GM18519 (cell line): ENCODE measurements at regions not wholly inside any gene's neighbourhood (a gene's known extent, or its start where the extent isn't known, plus 50 kb on each side); places are given as distances from the start of the nearest gene placed in this dataset.

ENCODE experiments used
- ATAC-seq: cut with Tn5 transposase; IDR thresholded peaks from one replicate; pipeline ENCODE4 v1.9.1; 2021; ENCODE audit warnings: mild to moderate bottlenecking, moderate library complexity; ENCODE audit not compliant: unreplicated experiment, low FRiP score

DNA sequence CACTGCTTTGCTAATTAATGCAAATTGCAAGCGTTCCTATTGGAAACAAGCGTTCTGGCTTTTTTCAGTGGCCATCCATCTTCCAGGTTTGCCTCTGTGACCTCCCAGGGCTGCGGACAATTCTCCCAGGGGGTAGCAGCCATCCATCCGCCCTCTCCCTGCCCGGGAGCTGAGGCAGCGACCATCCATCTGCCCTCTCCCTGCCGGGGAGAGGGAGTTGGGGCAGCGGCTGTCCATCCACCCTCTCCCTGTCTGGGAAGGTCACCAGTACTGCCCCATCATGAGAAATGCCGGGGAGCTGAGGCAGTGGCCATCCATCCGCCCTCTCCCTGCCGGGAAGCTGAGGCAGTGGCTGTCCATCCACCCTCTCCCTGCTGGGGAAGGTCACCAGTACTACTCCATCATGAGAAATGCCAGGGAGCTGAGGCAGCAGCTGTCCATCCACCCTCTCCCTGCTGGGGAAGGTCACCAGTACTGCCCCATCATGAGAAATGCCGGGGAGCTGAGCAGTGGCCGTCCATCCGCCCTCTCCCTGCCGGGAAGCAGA is 394.7 kb downstream of the BRD1 start:
- no peak for ATAC-seq

GRCh38 chr22:49432211-49432896 is 395.3 kb downstream of the BRD1 start:
- ATAC-seq: no peak

GRCh38 chr22:49431551-49431950 is 396.1 kb downstream of the BRD1 start:
- no peak for ATAC-seq

- ATAC-seq: no peak
Observed at GRCh38 chr22:49429066-49429465, 398.6 kb downstream of the BRD1 start.

GRCh38 chr22:49427941-49428340 is 399.7 kb downstream of the BRD1 start:
- ATAC-seq: no peak

- no peak for ATAC-seq
Observed at GRCh38 chr22:49427341-49427740, 400.3 kb downstream of the BRD1 start.

- ATAC-seq: no peak
Observed at GRCh38 chr22:49426618-49427266, 400.9 kb downstream of the BRD1 start.

- no peak for ATAC-seq
Observed at GRCh38 chr22:49426098-49426497, 401.6 kb downstream of the BRD1 start.

- ATAC-seq: no peak
Observed at GRCh38 chr22:49425356-49425755, 402.3 kb downstream of the BRD1 start.

DNA sequence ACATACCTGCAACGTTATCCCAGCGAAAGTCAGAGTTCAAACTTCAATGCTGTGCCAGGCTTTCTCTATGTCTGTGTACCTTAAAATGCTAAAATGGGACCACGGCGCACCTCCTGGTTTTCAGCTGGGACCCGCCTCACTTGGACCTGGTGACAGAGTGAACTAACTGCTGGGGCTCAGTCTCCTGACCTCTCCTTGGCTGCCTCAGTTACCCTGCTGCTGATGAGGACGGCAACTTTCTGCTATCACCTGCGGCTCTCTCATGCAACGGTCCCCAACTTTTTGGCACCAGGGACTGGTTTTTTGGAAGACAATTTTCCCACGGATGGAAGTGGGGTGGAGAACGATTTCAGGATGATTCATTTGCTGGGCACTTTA is 402.8 kb downstream of the BRD1 start:
- ATAC-seq: no peak

- no peak for ATAC-seq
Observed at GRCh38 chr22:49423125-49423650, 404.5 kb downstream of the BRD1 start.

GRCh38 chr22:49422701-49423100 is 405.0 kb downstream of the BRD1 start:
- ATAC-seq: no peak

- ATAC-seq: no peak
Observed at GRCh38 chr22:49420651-49421050, 407.0 kb downstream of the BRD1 start.

DNA sequence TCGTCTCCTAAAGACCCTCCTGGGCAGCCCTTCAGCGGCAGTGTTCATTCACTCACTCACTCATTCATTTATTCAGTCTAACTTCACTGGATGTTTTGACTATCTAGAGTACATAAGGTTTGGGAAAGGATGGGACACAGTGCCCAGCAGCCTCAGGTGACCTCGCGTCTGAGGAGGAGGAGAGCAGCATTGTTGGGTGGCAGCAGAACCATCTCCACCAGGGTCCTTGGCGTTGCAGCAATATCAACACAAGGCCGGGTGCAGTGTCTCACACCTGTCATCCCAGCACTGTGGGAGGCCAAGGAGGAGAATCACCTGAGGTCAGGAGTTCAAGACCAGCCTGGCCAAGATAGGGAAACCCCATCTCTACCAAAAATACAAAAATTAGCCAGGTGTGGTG is 408.0 kb downstream of the BRD1 start:
- ATAC-seq: no peak

- no peak for ATAC-seq
Observed at GRCh38 chr22:49418943-49419342, 408.7 kb downstream of the BRD1 start.

DNA sequence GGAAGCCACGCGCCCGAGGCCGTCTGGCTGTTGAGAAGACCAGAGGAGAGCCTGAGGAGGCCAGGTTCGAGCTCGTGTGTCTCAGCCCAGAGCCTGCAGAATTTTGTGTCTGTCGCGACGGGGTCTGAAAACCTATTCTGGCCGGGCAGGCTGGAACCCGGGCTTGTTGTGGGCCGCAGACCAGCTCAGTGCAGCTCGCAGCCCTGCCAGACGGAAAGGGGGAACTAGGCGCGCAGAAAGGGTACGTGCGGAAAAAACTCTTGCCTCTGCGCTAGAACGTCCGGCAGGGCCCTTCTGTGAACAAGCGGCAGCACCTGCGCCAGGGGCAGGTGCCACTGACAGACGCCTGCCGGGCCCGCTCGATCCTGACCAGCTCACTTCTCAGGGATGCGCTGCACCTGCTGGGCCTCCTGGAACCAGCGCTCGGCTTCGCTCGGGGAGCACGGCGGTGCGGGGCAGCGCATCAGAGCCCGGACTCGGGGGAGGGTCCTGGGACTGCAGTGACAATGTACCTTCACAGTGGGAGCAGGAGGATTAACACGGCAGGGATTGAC is 409.3 kb downstream of the BRD1 start:
- ATAC-seq: no peak

GRCh38 chr22:49417833-49418232 is 409.8 kb downstream of the BRD1 start:
- no peak for ATAC-seq

DNA sequence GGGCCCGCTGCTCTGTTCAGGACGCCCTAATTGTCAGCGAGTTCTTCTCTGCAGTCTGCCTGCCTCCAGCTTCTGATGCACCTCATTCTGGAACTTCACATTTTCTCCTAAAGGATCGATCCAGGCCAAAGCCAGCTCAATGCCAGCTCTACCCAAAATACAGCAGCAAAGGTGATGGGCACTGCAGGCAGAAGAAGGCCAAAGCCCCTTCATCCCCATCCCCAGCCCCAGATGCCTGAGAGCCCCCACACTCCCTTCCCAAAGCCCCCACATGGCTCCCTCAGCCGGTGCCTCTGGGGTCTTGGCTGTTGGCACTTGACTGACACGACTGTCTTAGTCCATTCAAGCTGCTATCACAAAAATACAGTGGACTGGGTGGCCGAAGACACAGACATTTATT is 410.3 kb downstream of the BRD1 start:
- no peak for ATAC-seq

GRCh38 chr22:49415151-49415951 is 412.3 kb downstream of the BRD1 start:
- ATAC-seq: no peak

DNA sequence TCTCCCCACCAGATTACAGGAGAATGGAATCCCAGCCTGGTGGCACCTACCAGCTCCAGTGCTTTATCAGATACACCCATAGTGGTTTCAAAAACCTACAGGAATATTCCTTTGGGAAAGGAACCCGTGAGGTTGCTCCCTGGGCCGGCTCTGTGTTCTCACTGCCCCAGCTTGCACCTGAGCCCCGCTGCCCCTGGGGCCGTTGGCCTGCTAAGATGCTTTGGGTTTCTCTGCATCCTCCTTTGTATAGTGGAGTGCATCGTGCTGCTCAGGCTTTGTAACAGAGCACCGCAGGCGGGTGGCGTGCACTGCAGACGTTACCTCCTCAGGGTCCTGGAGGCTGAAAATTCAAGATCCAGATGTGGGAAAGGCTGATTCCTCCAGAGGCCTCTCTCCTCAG is 414.1 kb downstream of the BRD1 start:
- ATAC-seq: no peak

GRCh38 chr22:49413146-49413545 is 414.5 kb downstream of the BRD1 start:
- no peak for ATAC-seq
